ENCODE measurements at regions not wholly inside any gene's neighbourhood (a gene's known extent, or its start where the extent isn't known, plus 50 kb on each side); places are given as distances from the start of the nearest gene placed in this dataset.

DNA sequence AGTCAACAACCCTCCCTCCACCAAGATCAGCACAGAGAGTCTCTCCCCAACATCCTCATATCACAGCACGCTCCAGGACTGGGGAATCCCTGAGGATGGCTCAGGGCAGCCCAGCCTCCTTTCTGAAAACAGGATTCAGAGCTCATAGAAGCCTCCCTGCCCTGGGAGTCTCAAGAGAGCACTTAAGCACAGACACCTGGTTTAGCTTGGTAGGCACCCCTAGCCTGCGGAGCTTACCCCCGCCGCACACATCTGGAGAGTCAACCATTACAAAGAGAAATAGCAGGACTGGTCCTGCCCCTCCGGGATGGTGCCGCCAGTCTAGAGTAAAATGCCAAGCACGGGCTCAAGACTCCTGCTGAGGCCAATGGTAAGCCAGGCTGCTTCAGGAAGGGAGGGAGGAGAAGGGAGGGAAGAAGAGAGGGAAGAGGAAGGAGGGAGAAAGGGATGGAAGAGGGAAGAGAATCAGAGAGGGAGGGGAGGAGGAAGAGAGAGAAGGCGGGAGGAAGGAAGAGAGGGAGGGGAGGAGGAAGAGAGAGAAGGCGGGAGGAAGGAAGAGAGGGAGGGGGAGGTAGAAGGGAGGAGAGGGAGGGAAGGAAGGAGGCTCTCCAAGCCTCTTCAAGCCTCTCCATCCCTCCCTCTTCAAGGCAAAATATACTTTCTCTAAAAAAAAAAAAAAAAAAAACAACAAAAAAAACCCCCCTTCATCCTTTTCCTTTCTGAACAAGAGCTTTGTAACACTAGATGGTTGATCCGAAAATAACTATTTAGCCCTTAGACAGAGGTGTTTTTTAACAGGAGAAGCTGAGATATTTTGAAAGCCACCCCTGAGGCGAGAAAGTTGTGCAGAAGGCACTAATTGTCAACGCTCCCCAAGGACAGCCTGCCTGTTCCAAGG, 278.6 kb upstream of the TLE3 start:
- BruUV-seq (replicated peaks) = no TSS peak
- Histone ChIP-seq H2AFZ (ENCODE audit: low read length) (no peak overlapping the region), H3K4me3 (ENCODE audit: low read depth, low read length, poor library complexity, severe bottlenecking) (no peak overlapping the region), H4K20me1 (ENCODE audit: insufficient read depth, low read length) (no peaks in the 10 kb centered on the region), H3K36me3 (ENCODE audit: insufficient read depth, low read length) (no peaks in the 10 kb centered on the region), H3K4me2 (ENCODE audit: low read length) (no peak overlapping the region), H3K9me2 (ENCODE audit: insufficient read depth, low read length) (no peaks in the 10 kb centered on the region), H3K27ac (ENCODE audit: low read depth, low read length, poor library complexity, severe bottlenecking) (no peak overlapping the region), H3K9me3 (ENCODE audit: low read length) (no peaks in the 10 kb centered on the region), H3K79me2 (ENCODE audit: insufficient read depth, low read depth, low read length) (no peaks in the 10 kb centered on the region), H3K4me1 (ENCODE audit: insufficient read depth, low read length, poor library complexity, severe bottlenecking) (no peaks in the 10 kb centered on the region)
- ChIA-PET CTCF (ENCODE audit: unreplicated experiment) (no interaction called here), POLR2A (no interaction called here)
- no peak for TF ChIP-seq EZH2phosphoT487 (IDR thresholded peaks at IDR 0.05; ENCODE audit: borderline replicate concordance, low read depth, low read length)
- TF ChIP-seq, protein P1, sequence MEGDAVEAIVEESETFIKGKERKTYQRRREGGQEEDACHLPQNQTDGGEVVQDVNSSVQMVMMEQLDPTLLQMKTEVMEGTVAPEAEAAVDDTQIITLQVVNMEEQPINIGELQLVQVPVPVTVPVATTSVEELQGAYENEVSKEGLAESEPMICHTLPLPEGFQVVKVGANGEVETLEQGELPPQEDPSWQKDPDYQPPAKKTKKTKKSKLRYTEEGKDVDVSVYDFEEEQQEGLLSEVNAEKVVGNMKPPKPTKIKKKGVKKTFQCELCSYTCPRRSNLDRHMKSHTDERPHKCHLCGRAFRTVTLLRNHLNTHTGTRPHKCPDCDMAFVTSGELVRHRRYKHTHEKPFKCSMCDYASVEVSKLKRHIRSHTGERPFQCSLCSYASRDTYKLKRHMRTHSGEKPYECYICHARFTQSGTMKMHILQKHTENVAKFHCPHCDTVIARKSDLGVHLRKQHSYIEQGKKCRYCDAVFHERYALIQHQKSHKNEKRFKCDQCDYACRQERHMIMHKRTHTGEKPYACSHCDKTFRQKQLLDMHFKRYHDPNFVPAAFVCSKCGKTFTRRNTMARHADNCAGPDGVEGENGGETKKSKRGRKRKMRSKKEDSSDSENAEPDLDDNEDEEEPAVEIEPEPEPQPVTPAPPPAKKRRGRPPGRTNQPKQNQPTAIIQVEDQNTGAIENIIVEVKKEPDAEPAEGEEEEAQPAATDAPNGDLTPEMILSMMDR (conservative IDR thresholded peaks at IDR 0.05; ENCODE audit: low read length) = no peak
- no peak for DNase-seq (ENCODE audit: low spot score)
- intact Hi-C loops (cut with micrococcal nuclease; ENCODE audit: unreplicated experiment) = no loop called here

DNA sequence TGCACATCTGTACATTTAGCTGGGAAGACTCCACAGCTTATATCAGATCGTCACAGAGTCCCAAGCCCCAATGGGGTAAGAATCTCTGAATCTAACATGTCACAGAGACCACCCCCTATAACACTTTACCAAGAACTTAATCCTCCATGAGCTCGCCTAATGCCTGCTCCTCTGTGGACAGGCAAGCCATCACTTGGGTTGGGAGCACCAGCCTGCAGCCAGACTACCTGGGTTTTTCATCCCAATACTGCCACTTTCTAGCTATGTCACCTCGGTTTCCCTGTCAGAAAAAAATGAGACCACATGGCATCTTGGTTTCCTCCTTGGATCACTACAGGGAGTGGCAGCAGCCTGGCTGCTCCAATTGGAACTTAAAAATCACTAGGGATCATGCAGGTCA, 277.9 kb upstream of the TLE3 start:
- ChIA-PET POLR2A (no interaction called here), CTCF (ENCODE audit: unreplicated experiment) (no interaction called here)
- no peaks in the 10 kb centered on the region for H3K36me3 ChIP-seq (ENCODE audit: insufficient read depth, low read length)
- TF ChIP-seq, protein P1 (conservative IDR thresholded peaks at IDR 0.05; ENCODE audit: low read length) = no peak
- no peak for TF ChIP-seq EZH2phosphoT487 (IDR thresholded peaks at IDR 0.05; ENCODE audit: borderline replicate concordance, low read depth, low read length)
- no peaks in the 10 kb centered on the region for H3K9me3 ChIP-seq (ENCODE audit: low read length)
- no peak overlapping the region for H3K4me3 ChIP-seq (ENCODE audit: low read depth, low read length, poor library complexity, severe bottlenecking)
- H3K4me2 ChIP-seq (ENCODE audit: low read length) = no peak overlapping the region
- no peaks in the 10 kb centered on the region for H3K4me1 ChIP-seq (ENCODE audit: insufficient read depth, low read length, poor library complexity, severe bottlenecking)
- H3K9me2 ChIP-seq (ENCODE audit: insufficient read depth, low read length) = no peaks in the 10 kb centered on the region
- intact Hi-C loops (cut with micrococcal nuclease; ENCODE audit: unreplicated experiment) = no loop called here
- H2AFZ ChIP-seq (ENCODE audit: low read length) = no peak overlapping the region
- no peak for DNase-seq (ENCODE audit: low spot score)
- BruUV-seq (replicated peaks) = no TSS peak
- H4K20me1 ChIP-seq (ENCODE audit: insufficient read depth, low read length) = no peaks in the 10 kb centered on the region
- no peak overlapping the region for H3K27ac ChIP-seq (ENCODE audit: low read depth, low read length, poor library complexity, severe bottlenecking)
- no peaks in the 10 kb centered on the region for H3K79me2 ChIP-seq (ENCODE audit: insufficient read depth, low read depth, low read length)

DNA sequence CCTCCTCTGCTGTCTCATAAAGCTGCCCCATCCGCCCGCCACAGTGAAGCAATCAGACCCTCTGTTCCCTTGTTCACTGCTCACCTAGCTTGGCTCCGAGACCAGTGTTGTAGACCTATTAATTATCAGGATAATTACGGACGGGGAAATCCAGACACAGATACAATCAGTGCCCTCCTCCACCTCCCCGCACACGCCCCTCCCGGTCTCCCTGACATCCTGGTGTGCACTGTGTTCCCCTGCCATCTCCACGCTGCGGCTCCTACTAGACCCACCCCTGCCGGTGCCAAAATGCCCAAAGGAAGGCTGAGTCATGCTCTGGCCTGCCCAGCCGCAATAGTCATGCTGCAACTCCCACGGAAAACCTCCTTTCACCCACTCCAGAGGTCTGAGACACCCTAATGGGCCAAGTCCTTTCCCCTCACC, 277.3 kb upstream of the TLE3 start:
- no TSS peak for BruUV-seq (replicated peaks)
- Histone ChIP-seq H3K4me1 (ENCODE audit: insufficient read depth, low read length, poor library complexity, severe bottlenecking) (no peaks in the 10 kb centered on the region), H3K9me2 (ENCODE audit: insufficient read depth, low read length) (no peaks in the 10 kb centered on the region), H3K4me3 (ENCODE audit: low read depth, low read length, poor library complexity, severe bottlenecking) (no peak overlapping the region), H3K4me2 (ENCODE audit: low read length) (no peak overlapping the region), H3K27ac (ENCODE audit: low read depth, low read length, poor library complexity, severe bottlenecking) (no peak overlapping the region), H3K79me2 (ENCODE audit: insufficient read depth, low read depth, low read length) (no peaks in the 10 kb centered on the region), H4K20me1 (ENCODE audit: insufficient read depth, low read length) (no peaks in the 10 kb centered on the region), H3K36me3 (ENCODE audit: insufficient read depth, low read length) (no peaks in the 10 kb centered on the region), H2AFZ (ENCODE audit: low read length) (no peak overlapping the region), H3K9me3 (ENCODE audit: low read length) (no peaks in the 10 kb centered on the region)
- TF ChIP-seq EZH2phosphoT487 (IDR thresholded peaks at IDR 0.05; ENCODE audit: borderline replicate concordance, low read depth, low read length) = no peak
- TF ChIP-seq, protein P1 (conservative IDR thresholded peaks at IDR 0.05; ENCODE audit: low read length) = no peak
- ChIA-PET CTCF (ENCODE audit: unreplicated experiment) (interaction anchor here (0.6 kb wide), 1 partner anchor 508 kb away, joined by 3 read pairs; no protein-coding TSS in a partner anchor), POLR2A (no interaction called here)
- intact Hi-C loops (cut with micrococcal nuclease; ENCODE audit: unreplicated experiment) = no loop called here
- no peak for DNase-seq (ENCODE audit: low spot score)

Measured in OCI-LY7 (cell line).